ENCODE measurements at regions not wholly inside any gene's neighbourhood (a gene's known extent, or its start where the extent isn't known, plus 50 kb on each side); places are given as distances from the start of the nearest gene placed in this dataset.

GRCh38 chr12:13472690-13473089, 276.2 kb downstream of the EMP1 start:
- Histone ChIP-seq H3K27me3 (replicated peaks; ENCODE audit: insufficient read depth, low read length) (0 out of 2 replicates have a peak, but pooled peaks cover 3% of the 10 kb centered on the region), H2AFZ (ENCODE audit: low read length) (no peak overlapping the region), H3K4me1 (ENCODE audit: low read length) (peaks cover 18% of the 10 kb centered on the region), H3K36me3 (replicated peaks; ENCODE audit: insufficient read depth, low read length) (no peaks in the 10 kb centered on the region), H3K79me2 (ENCODE audit: low read length) (no peaks in the 10 kb centered on the region), H3K4me2 (ENCODE audit: low read depth, low read length) (peak overlapping the region; percentile 30; the same call in 1 of the 2 replicates), H3K27ac (ENCODE audit: low read length) (peak overlapping the region; percentile 4; the same call in 1 of the 2 replicates), H4K20me1 (ENCODE audit: insufficient read depth, low read length) (no peaks in the 10 kb centered on the region), H3K9ac (ENCODE audit: low read length) (no peak overlapping the region), H3F3A (ENCODE audit: insufficient read depth, low read length) (0 out of 2 replicates have a peak, but pooled peaks cover 5% of the 10 kb centered on the region), H3K9me2 (replicated peaks; ENCODE audit: insufficient read depth, low read length) (no peaks in the 10 kb centered on the region), H3K4me3 (ENCODE audit: low read length) (no peak overlapping the region), H3K9me3 (replicated peaks; ENCODE audit: insufficient read depth, low read length) (no peaks in the 10 kb centered on the region)
- DNase-seq = peak; percentile 76
- TF ChIP-seq CTCF (IDR thresholded peaks at IDR 0.05; ENCODE audit: low read length) (no peak), EZH2phosphoT487 (IDR thresholded peaks at IDR 0.05; ENCODE audit: low read length) (no peak), EZH2 (optimal IDR thresholded peaks at IDR 0.05; ENCODE audit: low read depth, low read length) (no peak)

GRCh38 chr12:13471471-13471870, 274.9 kb downstream of the EMP1 start:
- DNase-seq = no peak
- TF ChIP-seq CTCF (IDR thresholded peaks at IDR 0.05; ENCODE audit: low read length) (no peak), EZH2phosphoT487 (IDR thresholded peaks at IDR 0.05; ENCODE audit: low read length) (no peak), EZH2 (optimal IDR thresholded peaks at IDR 0.05; ENCODE audit: low read depth, low read length) (no peak)
- no peak overlapping the region for H2AFZ ChIP-seq (ENCODE audit: low read length)
- no peak overlapping the region for H3K9ac ChIP-seq (ENCODE audit: low read length)
- no peaks in the 10 kb centered on the region for H3K79me2 ChIP-seq (ENCODE audit: low read length)
- H3K27me3 ChIP-seq (replicated peaks; ENCODE audit: insufficient read depth, low read length) = 0 out of 2 replicates have a peak, but pooled peaks cover 3% of the 10 kb centered on the region
- H3K9me2 ChIP-seq (replicated peaks; ENCODE audit: insufficient read depth, low read length) = no peaks in the 10 kb centered on the region
- H4K20me1 ChIP-seq (ENCODE audit: insufficient read depth, low read length) = no peaks in the 10 kb centered on the region
- no peak overlapping the region for H3K27ac ChIP-seq (ENCODE audit: low read length)
- 0 out of 2 replicates have a peak, but pooled peaks cover 5% of the 10 kb centered on the region for H3F3A ChIP-seq (ENCODE audit: insufficient read depth, low read length)
- H3K4me2 ChIP-seq (ENCODE audit: low read depth, low read length) = no peak overlapping the region
- peaks cover 18% of the 10 kb centered on the region for H3K4me1 ChIP-seq (ENCODE audit: low read length)
- H3K9me3 ChIP-seq (replicated peaks; ENCODE audit: insufficient read depth, low read length) = no peaks in the 10 kb centered on the region
- H3K36me3 ChIP-seq (replicated peaks; ENCODE audit: insufficient read depth, low read length) = no peaks in the 10 kb centered on the region
- no peak overlapping the region for H3K4me3 ChIP-seq (ENCODE audit: low read length)

GRCh38 chr12:13465635-13466034, 269.1 kb downstream of the EMP1 start:
- H3K4me1 ChIP-seq (ENCODE audit: low read length) = no peaks in the 10 kb centered on the region
- no peaks in the 10 kb centered on the region for H3K79me2 ChIP-seq (ENCODE audit: low read length)
- H3K27ac ChIP-seq (ENCODE audit: low read length) = no peak overlapping the region
- H4K20me1 ChIP-seq (ENCODE audit: insufficient read depth, low read length) = no peaks in the 10 kb centered on the region
- no peaks in the 10 kb centered on the region for H3K9me3 ChIP-seq (replicated peaks; ENCODE audit: insufficient read depth, low read length)
- no peak overlapping the region for H2AFZ ChIP-seq (ENCODE audit: low read length)
- H3K4me3 ChIP-seq (ENCODE audit: low read length) = no peak overlapping the region
- H3K9ac ChIP-seq (ENCODE audit: low read length) = no peak overlapping the region
- TF ChIP-seq CTCF (IDR thresholded peaks at IDR 0.05; ENCODE audit: low read length) = no peak
- TF ChIP-seq EZH2phosphoT487 (IDR thresholded peaks at IDR 0.05; ENCODE audit: low read length) = no peak
- TF ChIP-seq EZH2 (optimal IDR thresholded peaks at IDR 0.05; ENCODE audit: low read depth, low read length) = no peak
- no peaks in the 10 kb centered on the region for H3K36me3 ChIP-seq (replicated peaks; ENCODE audit: insufficient read depth, low read length)
- H3K4me2 ChIP-seq (ENCODE audit: low read depth, low read length) = no peak overlapping the region
- DNase-seq = no peak
- H3F3A ChIP-seq (ENCODE audit: insufficient read depth, low read length) = no peaks in the 10 kb centered on the region
- no peaks in the 10 kb centered on the region for H3K9me2 ChIP-seq (replicated peaks; ENCODE audit: insufficient read depth, low read length)
- H3K27me3 ChIP-seq (replicated peaks; ENCODE audit: insufficient read depth, low read length) = no peaks in the 10 kb centered on the region

Measured in MM.1S (cell line).